T-helper 2 cell treated with Interferon-gamma antibody and Interleukin-4, amounts not matched to agents 100 ng/mL and 5 ng/mL, for 36 hours (primary cell): ENCODE measurements at regions not wholly inside any gene's neighbourhood (a gene's known extent, or its start where the extent isn't known, plus 50 kb on each side); places are given as distances from the start of the nearest gene placed in this dataset.

Experiments
- intact Hi-C: fragments of 100-400 bp; cut with micrococcal nuclease; formaldehyde crosslinking; loops from one replicate; pipeline ENCODE4 v1.15.1; 2023

DNA sequence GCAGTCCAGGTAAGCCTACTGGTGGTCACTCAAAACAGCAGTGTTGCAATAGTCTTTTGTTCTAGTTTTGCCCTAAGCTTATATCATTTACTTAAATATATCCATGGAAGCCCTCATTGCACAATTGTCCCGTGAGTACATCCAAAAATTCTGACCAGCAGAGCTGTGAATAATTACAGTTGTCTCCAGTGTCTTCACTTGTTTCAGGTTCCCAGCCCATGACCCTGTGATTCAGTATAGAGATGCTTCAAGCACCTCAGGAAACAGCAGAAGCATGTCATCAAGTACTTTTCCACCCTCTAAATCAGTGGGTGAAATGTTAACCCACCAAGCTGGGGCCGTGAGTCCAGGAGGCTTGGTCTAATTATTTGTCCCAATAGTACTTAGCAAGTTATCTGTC lies 214.9 kb upstream of the RPS6KA3 start:
- intact Hi-C loops: no loop called here

- intact Hi-C loops: no loop called here
These were observed 213.2 kb upstream of the RPS6KA3 start for GRCh38 chrX:20479896-20480295.

DNA sequence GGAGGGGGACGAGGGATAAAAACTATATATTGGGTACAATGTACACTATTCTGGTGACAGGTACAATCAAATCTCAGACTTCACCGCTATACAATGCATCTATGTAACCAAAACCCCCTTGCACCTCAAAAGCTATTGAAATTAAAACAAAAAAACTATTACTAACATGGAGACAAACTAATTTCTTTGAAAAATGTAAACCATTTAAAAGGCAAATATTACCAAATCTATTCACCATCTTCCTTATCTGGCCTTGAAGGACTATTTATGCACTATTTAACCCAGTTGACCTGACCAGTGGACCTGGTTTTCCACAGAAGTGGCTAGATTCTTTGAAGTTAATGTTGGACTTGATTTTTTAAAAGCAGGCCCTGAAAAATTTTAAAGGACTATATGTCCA lies 212.3 kb upstream of the RPS6KA3 start:
- intact Hi-C loops: no loop called here

GRCh38 chrX:20477836-20478524 lies 211.3 kb upstream of the RPS6KA3 start:
- intact Hi-C loops: no loop called here

- intact Hi-C loops: no loop called here
These were observed 210.5 kb upstream of the RPS6KA3 start for GRCh38 chrX:20477219-20477618.

- intact Hi-C loops: no loop called here
These were observed 206.0 kb upstream of the RPS6KA3 start for GRCh38 chrX:20472620-20473258.

DNA sequence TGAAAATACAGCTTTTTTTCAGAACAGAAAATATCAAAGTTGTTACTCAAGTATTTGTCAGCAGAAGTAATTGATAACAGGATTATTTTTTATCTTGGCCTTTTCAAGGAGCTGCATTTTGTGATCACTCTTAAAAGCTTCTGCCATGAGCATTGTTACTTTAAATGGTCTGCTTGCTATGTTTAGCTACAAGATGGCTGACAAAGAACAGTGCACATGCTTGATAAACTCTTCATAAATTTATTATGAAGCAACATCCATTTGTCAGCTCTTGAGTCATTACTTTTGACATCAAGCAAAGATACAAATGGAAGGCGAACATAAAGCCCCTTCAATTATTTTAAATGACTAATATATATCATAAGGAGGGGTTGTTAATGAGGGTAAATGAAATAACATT lies 205.4 kb upstream of the RPS6KA3 start:
- intact Hi-C loops: no loop called here

GRCh38 chrX:20471483-20471882 lies 204.8 kb upstream of the RPS6KA3 start:
- intact Hi-C loops: no loop called here

DNA sequence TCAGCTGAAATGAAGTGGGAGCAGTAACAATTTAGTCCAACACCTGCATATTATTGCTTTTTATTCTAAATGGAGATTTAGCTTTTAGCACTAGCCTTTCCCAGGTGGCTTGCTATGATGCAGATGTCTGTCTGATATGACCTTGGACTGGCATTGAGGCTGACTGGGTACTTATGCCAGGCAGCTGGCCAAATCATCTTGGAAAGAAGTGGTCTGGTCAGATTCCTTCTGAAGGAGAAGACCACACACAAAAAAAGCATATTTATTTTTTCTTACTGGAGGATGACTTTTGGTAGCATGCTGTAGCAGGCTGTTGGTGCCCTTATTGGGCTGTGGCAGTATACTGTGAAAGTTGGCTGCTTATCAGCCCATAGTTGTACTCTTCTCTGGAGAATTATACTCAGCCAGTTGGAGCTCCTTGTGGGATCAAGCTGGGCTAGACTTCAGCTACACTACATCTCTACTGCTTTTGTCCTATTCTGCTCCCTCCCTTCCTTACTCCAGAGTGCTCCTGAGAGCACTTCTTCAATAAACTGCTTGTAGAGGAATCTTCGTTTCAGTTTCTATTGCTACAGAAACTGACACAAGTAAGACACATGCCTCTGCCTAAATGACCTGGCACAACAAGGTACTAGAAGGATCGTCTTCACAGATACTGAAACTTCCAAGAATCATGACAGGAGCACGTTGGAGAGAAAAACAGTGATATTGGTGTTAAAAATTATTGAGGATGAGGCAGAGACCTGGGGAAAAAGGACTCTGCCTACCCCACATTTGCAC lies 196.8 kb upstream of the RPS6KA3 start:
- intact Hi-C loops: no loop called here

DNA sequence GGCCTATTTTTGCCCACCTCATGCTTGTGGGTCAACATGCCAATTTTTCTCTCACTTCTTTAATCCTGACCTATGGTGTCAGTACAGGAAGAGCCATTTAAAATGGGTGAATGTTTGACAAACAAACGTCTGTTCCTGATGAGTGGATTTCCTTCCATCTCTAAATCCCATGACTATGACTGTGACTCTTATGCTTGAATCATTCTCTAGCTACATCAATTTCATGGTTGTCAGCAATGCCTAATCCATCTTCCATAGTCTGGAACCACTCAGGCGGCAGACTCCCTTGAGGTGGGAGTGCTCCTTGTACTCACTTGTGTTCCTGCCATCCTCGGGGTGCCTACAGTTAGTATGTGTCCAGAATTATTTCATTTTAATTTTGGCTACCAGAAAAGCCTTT lies 194.9 kb upstream of the RPS6KA3 start:
- intact Hi-C loops: no loop called here

- intact Hi-C loops: no loop called here
These were observed 194.3 kb upstream of the RPS6KA3 start for GRCh38 chrX:20461002-20461401.

DNA sequence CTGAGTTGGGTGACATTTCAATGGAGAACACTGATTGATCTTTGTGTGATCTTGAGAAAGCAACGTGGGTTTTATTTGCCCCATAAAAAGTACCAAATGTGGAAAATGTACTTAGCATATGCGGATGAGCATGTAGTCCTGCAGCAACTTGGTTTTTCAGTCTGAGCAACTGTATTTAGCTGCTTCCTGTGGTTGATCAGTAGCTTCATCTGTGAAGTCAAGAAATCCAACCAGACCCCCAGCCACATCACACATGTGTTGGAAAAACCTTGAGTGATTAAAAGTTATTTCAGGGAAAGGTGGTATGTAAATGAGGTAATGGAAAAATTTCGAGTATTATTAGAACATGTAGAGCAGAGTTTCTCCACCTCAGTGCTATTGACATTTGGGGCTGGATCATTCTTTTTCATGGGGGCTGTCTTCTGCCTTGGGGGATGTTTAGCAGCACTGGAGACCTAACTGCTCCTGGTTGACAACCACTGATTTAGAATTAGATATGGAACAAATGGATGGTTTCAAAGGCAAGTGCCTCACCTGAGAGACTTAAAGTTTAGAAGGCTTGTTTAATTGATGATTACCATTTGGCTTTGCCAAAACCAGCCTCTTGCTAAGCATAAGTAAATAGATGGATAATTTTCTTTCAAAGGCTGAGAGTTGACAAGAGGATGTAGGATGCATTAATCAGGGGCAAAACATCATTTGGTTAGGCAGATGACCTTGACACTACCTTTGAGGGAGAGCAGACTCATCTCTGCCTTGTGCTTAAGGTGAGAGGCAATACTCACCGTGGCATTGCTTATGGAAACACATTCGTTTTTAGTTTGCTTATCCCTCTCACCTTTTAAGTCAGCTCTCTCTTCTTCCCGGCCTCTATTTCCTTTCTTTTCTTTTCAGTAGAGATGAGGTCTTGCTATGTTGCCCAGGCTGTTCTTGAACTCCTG lies 193.0 kb upstream of the RPS6KA3 start:
- intact Hi-C loops: no loop called here

DNA sequence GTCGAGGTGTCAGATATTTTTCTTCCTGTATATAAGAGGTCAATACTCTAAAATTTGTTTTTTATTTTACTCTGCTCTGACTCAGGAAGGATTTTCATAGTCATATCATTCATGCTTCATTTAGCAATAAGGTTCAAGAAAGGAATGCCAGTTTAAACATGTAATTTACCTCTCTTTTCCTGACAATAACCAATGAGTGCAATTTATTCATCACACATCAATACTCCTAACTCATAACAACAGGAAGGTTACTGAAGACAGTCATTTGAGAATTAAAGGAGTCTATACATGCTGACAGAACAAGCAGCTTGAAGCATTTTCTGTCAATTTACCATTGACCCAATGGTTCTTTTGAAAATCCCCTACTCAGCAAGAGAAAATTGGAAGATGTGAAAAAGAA lies 190.3 kb upstream of the RPS6KA3 start:
- intact Hi-C loops: no loop called here

GRCh38 chrX:20455001-20455400 lies 188.3 kb upstream of the RPS6KA3 start:
- intact Hi-C loops: no loop called here

DNA sequence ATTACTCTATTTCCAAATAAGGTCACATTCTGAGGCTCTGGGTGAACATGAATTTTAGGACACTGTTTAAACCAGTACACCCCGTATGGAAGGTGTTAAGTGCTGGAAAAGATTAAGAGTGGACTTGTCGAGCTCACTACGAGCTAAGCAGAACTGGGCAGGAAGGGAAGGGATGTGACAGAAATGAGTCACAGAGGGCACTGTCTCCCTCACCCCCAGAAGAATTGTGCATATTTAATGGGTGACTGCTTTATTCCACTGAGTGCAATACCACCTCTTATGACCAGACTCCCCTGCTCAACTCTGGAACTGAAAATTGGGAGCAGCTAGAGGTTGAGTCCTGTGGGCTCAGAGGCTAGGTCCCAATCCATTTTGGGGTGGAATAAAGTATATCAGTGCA lies 187.4 kb upstream of the RPS6KA3 start:
- intact Hi-C loops: loop anchor here (5.0 kb wide), 1 partner anchor 63 kb away; no protein-coding TSS in a partner anchor

DNA sequence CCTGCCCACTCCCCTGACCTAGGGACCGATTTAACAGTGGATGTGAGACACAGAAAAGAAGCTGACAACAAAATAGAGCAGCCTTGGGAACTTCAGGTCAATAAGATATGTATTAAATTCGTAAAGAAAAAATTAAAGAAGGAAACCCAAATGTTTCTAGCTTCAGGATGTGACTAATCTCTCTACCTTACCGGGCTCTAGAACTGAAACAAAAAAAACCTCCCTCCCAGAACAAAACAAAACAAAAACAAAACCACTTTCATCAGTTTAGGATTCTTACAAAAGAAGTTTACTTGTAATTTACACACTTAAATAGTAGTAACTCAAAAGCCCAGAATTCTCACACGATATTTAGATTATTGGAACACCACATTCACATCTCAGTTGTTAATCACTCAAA lies 185.8 kb upstream of the RPS6KA3 start:
- intact Hi-C loops: loop anchor here (5.0 kb wide), 1 partner anchor 65 kb away; no protein-coding TSS in a partner anchor

DNA sequence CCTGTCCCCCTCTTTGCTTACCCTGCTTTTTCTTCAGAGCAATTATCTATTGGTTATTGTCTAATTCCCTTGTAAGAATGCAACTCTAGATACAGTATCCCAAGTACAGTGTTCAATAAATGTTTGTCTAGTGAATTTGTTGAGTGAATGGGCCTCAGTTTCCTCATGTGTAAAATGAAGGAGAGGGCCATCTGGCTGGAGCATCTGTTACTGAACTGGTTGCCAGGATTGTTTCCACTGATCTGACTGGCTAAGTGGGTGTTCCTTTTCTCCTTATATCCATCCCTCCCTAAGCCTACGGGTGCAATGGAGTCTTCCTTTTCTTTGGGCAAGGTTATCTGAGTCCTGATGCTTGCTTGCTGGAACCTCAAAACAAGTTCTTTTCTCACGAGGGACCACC lies 185.2 kb upstream of the RPS6KA3 start:
- intact Hi-C loops: loop anchor here (5.0 kb wide), 1 partner anchor 65 kb away; no protein-coding TSS in a partner anchor

DNA sequence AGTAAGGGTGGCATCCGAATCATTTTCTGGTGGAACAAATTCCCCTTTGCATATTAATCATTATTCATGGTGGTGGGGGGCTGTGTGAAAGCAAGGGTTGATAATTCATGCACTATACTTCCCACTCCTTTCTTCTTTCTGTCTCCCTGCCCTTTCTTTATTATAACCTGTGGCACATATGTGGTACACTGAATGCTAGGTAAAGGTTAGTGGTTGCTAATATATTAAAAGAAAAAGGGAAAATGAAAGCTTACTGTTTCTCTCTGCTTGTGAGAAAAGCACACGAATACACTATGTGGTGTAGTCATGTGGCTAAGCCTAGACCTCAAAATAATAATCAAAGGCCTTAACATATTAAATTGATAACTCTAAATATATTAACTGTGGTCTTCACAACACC lies 178.4 kb upstream of the RPS6KA3 start:
- intact Hi-C loops: loop anchor here (10.0 kb wide), 1 partner anchor 300 kb away; the partner anchor contains the start of gene EIF1AX

DNA sequence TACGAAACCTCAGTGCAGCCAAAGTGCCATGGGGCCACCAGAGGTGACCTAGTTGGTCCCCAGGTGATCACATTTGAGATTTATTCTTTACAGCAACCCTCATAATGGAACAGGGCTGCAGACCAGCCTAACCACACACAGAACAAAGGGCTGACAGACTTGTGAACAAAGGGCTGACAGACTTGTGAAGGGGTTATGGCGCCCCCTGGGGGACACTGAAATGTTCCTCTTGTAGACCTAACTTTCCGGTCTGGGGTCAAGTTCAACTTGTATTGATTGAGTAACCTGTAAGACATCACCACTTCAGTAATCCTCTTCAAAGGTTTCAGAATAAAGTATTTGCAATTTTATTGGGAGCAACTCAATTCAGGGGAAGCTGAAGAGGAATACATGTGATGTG lies 175.9 kb upstream of the RPS6KA3 start:
- intact Hi-C loops: loop anchor here (1.0 to 10.0 kb wide), 2 partner anchors 189 to 298 kb away; partner anchors contain the start of gene EIF1AX

GRCh38 chrX:20441123-20441522 lies 174.4 kb upstream of the RPS6KA3 start:
- intact Hi-C loops: loop anchor here (10.0 kb wide), 1 partner anchor 296 kb away; the partner anchor contains the start of gene EIF1AX
